Mucosa of descending colon (tissue), 3 donors: ENCODE measurements at regions not wholly inside any gene's neighbourhood (a gene's known extent, or its start where the extent isn't known, plus 50 kb on each side); places are given as distances from the start of the nearest gene placed in this dataset.

Experiments
- ATAC-seq: fragments of 200-7000 bp; cut with Tn5 transposase; one replicate; pipeline ENCODE4 v1.9.1; 2020; ENCODE audit warnings: mild to moderate bottlenecking, moderate library complexity
- DNase-seq, 3 donors: peaks; one replicate each; pipeline ENCODE4 v3.0.0-alpha.2; 2020
- H3K36me3 ChIP-seq: fragments of 200-600 bp; one replicate; pipeline ENCODE4 v1.8.0; 2021; ENCODE audit warnings: low read depth, mild to moderate bottlenecking
- H3K4me1 ChIP-seq: fragments of 200-600 bp; one replicate; pipeline ENCODE4 v1.8.0; 2021; ENCODE audit warnings: low read depth, mild to moderate bottlenecking
- H3K4me3 ChIP-seq: fragments of 200-600 bp; one replicate; pipeline ENCODE4 v1.8.0; 2021; ENCODE audit warnings: mild to moderate bottlenecking
- H3K9me3 ChIP-seq: fragments of 200-600 bp; one replicate; pipeline ENCODE4 v1.8.0; 2021; ENCODE audit warnings: mild to moderate bottlenecking
- intact Hi-C, 2 donors: fragments of 100-400 bp; cut with DNase I in 1 of 2; cut with micrococcal nuclease in 1 of 2; formaldehyde crosslinking; loops; one replicate each; pipeline versions ENCODE4 v1.11.0 to v1.11.1; 2022; cut with DNase I, micrococcal nuclease
- TF ChIP-seq, protein P1 (sequence below): fragments of 200-600 bp; IDR thresholded peaks from one replicate; pipeline ENCODE4 v1.8.0; 2022; ENCODE audit warnings: antibody characterized with exemption, mild to moderate bottlenecking
- donor health status: DM: no; HTN: no; CAD: no; lungs with moderate emphysema.
- donor health status: DM: no; HTN: no; CAD: no.
- donor health status: DM: no; HTN: yes; CAD: no.

DNA sequence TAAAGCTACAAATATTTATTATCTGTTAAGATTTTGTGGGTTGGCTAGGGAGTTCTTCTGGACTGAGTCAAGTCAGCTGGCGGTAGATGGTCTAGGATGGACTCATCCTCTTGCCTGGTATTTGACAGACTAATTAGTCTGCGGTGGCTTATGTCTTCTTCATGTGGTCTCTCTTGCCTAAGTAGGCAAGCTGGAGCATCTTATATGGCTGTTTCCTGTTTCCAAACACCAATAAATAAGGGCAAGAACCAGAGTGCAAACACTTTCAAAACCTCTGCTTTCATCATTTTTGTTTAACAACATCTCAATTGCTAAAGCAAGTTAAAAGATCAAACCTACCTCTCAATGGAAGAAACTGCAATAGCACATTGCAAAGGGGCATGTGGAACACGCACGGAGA lies 484.8 kb downstream of the PTPRC start:
- H3K4me1 ChIP-seq, result no peaks in the 10 kb centered on the region
- no peaks in the 10 kb centered on the region for H3K36me3 ChIP-seq
- DNase-seq (peak in 1 of 3 donors; percentile 2), ATAC-seq (peak; percentile 22)
- no peaks in the 10 kb centered on the region for H3K9me3 ChIP-seq
- TF ChIP-seq, protein P1, sequence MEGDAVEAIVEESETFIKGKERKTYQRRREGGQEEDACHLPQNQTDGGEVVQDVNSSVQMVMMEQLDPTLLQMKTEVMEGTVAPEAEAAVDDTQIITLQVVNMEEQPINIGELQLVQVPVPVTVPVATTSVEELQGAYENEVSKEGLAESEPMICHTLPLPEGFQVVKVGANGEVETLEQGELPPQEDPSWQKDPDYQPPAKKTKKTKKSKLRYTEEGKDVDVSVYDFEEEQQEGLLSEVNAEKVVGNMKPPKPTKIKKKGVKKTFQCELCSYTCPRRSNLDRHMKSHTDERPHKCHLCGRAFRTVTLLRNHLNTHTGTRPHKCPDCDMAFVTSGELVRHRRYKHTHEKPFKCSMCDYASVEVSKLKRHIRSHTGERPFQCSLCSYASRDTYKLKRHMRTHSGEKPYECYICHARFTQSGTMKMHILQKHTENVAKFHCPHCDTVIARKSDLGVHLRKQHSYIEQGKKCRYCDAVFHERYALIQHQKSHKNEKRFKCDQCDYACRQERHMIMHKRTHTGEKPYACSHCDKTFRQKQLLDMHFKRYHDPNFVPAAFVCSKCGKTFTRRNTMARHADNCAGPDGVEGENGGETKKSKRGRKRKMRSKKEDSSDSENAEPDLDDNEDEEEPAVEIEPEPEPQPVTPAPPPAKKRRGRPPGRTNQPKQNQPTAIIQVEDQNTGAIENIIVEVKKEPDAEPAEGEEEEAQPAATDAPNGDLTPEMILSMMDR, result no peak
- intact Hi-C loops, result no loop called here
- H3K4me3 ChIP-seq, result no peak overlapping the region

DNA sequence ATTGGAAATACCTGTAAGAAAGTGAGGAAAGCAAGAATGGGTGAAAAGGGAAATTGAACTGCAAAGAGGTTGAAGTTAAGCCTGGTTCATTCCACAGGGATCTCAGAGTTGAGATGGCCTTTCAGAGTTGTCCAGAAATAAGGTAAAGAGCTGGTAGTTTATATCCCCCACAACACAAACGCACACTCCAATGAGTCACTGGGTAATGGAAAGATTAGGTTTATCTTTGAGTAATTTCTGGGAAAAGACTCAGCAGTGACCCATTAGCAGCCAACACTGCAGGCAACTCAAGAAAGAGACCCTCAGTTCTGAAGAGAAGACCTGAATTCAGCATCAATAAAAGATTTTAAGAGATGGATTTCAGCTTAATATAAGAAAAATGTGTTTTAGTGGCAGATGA lies 485.5 kb downstream of the PTPRC start:
- DNase-seq, result no peak
- no peaks in the 10 kb centered on the region for H3K9me3 ChIP-seq
- intact Hi-C loops, result no loop called here

DNA sequence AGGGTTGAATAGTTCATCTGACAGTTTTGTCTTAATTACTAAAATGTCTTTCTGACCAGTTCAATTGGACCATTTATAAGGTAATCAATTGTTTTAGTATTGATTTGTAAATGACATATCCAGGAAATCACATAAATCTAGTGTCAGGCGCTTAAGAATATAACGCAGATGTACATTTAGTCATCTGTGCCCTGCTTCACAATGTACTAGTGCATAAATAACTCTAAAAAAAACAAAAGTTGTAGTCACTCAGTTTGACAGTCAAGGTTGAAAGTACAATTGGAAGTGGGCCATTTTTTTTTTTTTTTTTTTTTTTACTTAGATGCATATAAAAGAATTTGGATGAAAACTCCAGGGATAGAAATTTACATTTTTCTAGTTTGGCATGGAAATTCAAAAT lies 490.4 kb downstream of the PTPRC start:
- DNase-seq (no peak), ATAC-seq (no peak)
- Histone ChIP-seq H3K4me1 (no peaks in the 10 kb centered on the region), H3K36me3 (no peaks in the 10 kb centered on the region), H3K4me3 (no peak overlapping the region), H3K9me3 (no peaks in the 10 kb centered on the region)
- TF ChIP-seq, protein P1, result no peak
- intact Hi-C loops, result no loop called here

More for the DNA sequence above, 485.5 kb downstream of the PTPRC start:
- TF ChIP-seq, protein P1, result no peak
- H3K4me3 ChIP-seq, result no peak overlapping the region
- H3K4me1 ChIP-seq, result no peaks in the 10 kb centered on the region
- H3K36me3 ChIP-seq, result no peaks in the 10 kb centered on the region
- no peak for ATAC-seq

DNA sequence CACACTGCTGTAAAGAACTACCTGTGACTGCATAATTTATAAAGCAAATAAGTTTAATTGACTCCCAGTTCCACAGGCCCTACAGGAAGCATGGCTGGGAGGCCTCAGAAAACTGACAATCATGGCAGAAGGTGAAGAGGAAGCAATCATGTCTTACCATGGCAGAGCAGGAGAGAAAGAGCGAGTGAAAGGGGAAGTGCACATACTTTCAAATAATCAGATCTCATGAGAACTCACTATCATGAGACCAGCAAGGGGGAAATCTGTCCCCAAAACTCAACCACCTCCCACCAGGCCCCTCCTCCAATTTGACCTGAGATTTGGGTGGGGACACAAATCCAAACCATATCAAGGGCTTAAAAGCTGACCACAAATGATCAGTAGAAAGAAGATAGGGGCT lies 493.2 kb downstream of the PTPRC start:
- TF ChIP-seq, protein P1, result no peak
- Histone ChIP-seq H3K4me3 (no peak overlapping the region), H3K9me3 (no peaks in the 10 kb centered on the region), H3K4me1 (no peaks in the 10 kb centered on the region), H3K36me3 (no peaks in the 10 kb centered on the region)
- intact Hi-C loops, result no loop called here
- no peak for DNase-seq
- ATAC-seq, result no peak

DNA sequence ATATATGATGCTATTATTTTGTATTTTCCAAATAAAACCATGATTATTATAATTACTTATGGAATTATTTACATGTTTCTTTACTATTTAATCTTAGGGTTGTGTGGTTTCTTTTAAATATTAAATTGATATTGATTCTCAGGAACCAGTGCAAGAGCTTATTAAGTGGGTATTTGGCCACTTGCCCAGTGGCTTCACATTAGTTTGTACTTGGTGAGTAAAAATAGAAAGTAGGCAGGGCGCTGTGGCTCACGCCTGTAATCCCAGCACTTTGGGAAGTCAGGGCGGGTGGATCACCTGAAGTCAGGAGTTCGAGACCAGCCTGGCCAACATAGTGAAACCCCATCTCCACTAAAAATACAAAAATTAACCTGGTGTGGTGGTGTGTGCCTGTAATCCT lies 497.1 kb downstream of the PTPRC start:
- Histone ChIP-seq H3K36me3 (no peaks in the 10 kb centered on the region), H3K9me3 (no peaks in the 10 kb centered on the region), H3K4me1 (no peaks in the 10 kb centered on the region), H3K4me3 (no peak overlapping the region)
- TF ChIP-seq, protein P1, result no peak
- intact Hi-C loops, result no loop called here
- no peak for DNase-seq
- ATAC-seq, result no peak

DNA sequence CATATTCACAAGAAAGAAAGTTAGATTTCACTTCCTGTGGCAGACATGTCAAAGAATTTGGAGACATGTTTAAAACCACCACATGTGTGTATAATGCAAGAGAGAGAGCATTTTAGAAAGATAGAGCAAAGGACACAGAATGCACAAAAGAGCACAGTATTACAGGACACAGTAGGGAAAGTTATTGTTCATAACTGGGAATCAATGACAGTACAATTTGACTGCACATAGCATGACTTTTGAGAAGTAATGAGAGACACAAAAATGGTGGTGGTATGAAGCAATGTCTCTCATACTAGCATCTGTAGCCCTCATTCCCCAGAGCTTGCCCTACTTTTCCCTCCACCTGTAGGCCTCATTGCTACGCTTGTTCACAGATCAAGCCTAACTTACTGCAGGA lies 499.2 kb downstream of the PTPRC start:
- no peak for DNase-seq
- TF ChIP-seq, protein P1, result no peak
- intact Hi-C loops, result no loop called here
- no peaks in the 10 kb centered on the region for H3K4me1 ChIP-seq
- no peaks in the 10 kb centered on the region for H3K36me3 ChIP-seq
- no peaks in the 10 kb centered on the region for H3K9me3 ChIP-seq
- ATAC-seq, result no peak
- H3K4me3 ChIP-seq, result no peak overlapping the region
